Smooth muscle cell (in vitro differentiated cells): ENCODE measurements at regions not wholly inside any gene's neighbourhood (a gene's known extent, or its start where the extent isn't known, plus 50 kb on each side); places are given as distances from the start of the nearest gene placed in this dataset.

ENCODE experiments used
- DNase-seq: peaks from one replicate; lab custom pipeline; 2025; ENCODE audit not compliant: unreplicated experiment; lab: John Stamatoyannopoulos, UW
- H2AFZ ChIP-seq: fragments of 200-600 bp; sonication (generic); 2 replicates; pipeline ENCODE4 v1.6.0; 2016; ENCODE audit warnings: antibody characterized with exemption, low read depth, mild to moderate bottlenecking
- H3F3A ChIP-seq: fragments of 200-600 bp; sonication (generic); 2 replicates; pipeline ENCODE4 v1.6.0; 2017; ENCODE audit warnings: antibody characterized with exemption, low read depth
- H3K27ac ChIP-seq: fragments of 200-600 bp; sonication (generic); 2 replicates; pipeline ENCODE4 v1.5.1; 2016; ENCODE audit warnings: low read depth, mild to moderate bottlenecking
- H3K27me3 ChIP-seq: fragments of 200-600 bp; sonication (generic); 2 replicates; pipeline ENCODE4 v1.6.1; 2016; ENCODE audit warnings: low read depth, mild to moderate bottlenecking
- H3K36me3 ChIP-seq: fragments of 200-600 bp; sonication (generic); 2 replicates; pipeline ENCODE4 v1.5.1; 2016; ENCODE audit warnings: low read depth
- H3K4me1 ChIP-seq: fragments of 200-600 bp; sonication (generic); 2 replicates; pipeline ENCODE4 v1.5.1; 2016; ENCODE audit warnings: low read depth
- H3K4me2 ChIP-seq: fragments of 200-600 bp; sonication (generic); 2 replicates; pipeline ENCODE4 v1.6.0; 2016; ENCODE audit warnings: mild to moderate bottlenecking
- H3K4me3 ChIP-seq: fragments of 200-600 bp; sonication (generic); 2 replicates; pipeline ENCODE4 v1.5.1; 2016; ENCODE audit warnings: mild to moderate bottlenecking
- H3K79me2 ChIP-seq: fragments of 200-600 bp; sonication (generic); 2 replicates; pipeline ENCODE4 v1.6.0; 2016; ENCODE audit warnings: low read depth, mild to moderate bottlenecking
- H3K9ac ChIP-seq: fragments of 200-600 bp; sonication (generic); 2 replicates; pipeline ENCODE4 v1.6.0; 2016; ENCODE audit warnings: low read depth
- H3K9me3 ChIP-seq: fragments of 200-600 bp; sonication (generic); replicated peaks from 2 replicates; pipeline ENCODE4 v1.5.1; 2016; ENCODE audit warnings: low read depth
- H4K20me1 ChIP-seq: fragments of 200-600 bp; sonication (generic); 2 replicates; pipeline ENCODE4 v1.6.0; 2016; ENCODE audit warnings: low read depth
- WGBS: methylation state at CpG from one replicate; pipeline ENCODE4 v1.1.7; 2016; ENCODE audit warnings: low lambda C conversion rate; 5-methylcytosine and 5-hydroxymethylcytosine counted together
- TF ChIP-seq, protein P1 (sequence below): fragments of 200-600 bp; sonication (generic); IDR thresholded peaks from 2 replicates; pipeline ENCODE4 v1.5.1; 2017; ENCODE audit warnings: borderline replicate concordance, mild to moderate bottlenecking, antibody characterized with exemption; ENCODE audit not compliant: insufficient read depth, poor library complexity, severe bottlenecking

DNA sequence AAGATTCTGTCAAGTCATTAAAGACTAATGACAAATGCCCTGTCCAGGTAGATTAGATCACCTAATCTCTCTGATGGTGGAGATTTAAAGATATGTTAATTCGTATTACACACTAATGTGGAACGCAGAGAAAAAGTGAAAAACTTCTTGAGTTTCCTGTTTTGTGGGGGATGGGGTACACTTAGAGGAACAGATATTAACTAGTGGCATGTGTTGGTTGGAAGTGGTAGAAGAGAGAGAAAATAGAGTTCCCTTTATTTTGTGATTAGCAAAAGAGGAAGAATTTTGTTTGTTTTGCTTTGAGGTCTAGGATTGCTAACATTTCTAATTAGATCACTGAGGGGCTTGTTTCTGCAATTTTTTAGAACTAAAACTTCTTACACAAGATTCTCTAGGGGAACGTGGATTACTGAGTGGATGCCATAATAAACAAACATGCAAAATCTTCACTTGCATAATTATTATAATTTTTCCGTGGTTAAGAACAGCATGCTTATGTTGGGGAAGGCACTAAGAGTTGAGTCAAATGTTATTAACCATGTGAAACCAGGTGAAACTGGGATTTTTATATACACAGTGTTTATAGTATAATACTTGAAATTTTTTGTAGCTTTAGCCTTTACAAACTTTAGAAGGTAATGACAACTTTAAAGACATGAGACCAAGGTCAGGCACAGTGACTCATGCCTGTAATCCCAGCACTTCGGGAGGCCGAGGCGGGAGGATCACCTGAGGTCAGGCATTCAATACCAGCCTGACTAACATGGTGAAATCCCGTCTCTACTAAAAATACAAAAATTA, 97.4 kb upstream of the STK17B start:
- TF ChIP-seq, protein P1, sequence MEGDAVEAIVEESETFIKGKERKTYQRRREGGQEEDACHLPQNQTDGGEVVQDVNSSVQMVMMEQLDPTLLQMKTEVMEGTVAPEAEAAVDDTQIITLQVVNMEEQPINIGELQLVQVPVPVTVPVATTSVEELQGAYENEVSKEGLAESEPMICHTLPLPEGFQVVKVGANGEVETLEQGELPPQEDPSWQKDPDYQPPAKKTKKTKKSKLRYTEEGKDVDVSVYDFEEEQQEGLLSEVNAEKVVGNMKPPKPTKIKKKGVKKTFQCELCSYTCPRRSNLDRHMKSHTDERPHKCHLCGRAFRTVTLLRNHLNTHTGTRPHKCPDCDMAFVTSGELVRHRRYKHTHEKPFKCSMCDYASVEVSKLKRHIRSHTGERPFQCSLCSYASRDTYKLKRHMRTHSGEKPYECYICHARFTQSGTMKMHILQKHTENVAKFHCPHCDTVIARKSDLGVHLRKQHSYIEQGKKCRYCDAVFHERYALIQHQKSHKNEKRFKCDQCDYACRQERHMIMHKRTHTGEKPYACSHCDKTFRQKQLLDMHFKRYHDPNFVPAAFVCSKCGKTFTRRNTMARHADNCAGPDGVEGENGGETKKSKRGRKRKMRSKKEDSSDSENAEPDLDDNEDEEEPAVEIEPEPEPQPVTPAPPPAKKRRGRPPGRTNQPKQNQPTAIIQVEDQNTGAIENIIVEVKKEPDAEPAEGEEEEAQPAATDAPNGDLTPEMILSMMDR = no peak
- no peaks in the 10 kb centered on the region for H3K36me3 ChIP-seq
- no peaks in the 10 kb centered on the region for H3K27me3 ChIP-seq
- no peaks in the 10 kb centered on the region for H3K79me2 ChIP-seq
- peak overlapping the region; percentile 31 for H3K4me2 ChIP-seq
- H3F3A ChIP-seq = no peaks in the 10 kb centered on the region
- DNase-seq = no peak
- 31% methylated on average over 8 of the region's 8 CpGs for WGBS
- H3K9me3 ChIP-seq = no peaks in the 10 kb centered on the region
- H3K4me1 ChIP-seq = peaks cover 11% of the 10 kb centered on the region
- no peaks in the 10 kb centered on the region for H4K20me1 ChIP-seq
- no peak overlapping the region for H2AFZ ChIP-seq
- H3K4me3 ChIP-seq = no peak overlapping the region
- H3K27ac ChIP-seq = peak overlapping the region; percentile 70
- peak overlapping the region; percentile 7 for H3K9ac ChIP-seq

DNA sequence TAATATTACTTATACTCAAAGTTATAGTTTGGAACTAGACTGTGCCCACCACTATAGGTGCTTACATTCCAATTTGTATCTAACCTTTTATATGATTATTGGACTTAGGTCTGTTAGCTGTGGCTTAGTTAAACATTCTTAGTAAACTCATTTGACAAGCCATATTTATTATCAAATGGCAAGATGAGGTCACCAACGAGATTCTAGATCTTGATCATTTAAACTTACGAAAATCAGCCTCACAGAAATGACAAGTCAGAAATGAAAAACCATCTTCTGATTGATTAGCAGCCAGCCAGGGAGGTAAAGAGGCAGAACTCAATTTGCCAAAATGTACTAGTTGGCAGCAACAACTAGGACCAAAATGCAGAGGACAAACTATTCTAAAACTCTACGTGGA, 100.4 kb upstream of the STK17B start:
- Histone ChIP-seq H3K27me3 (no peaks in the 10 kb centered on the region), H3K79me2 (no peaks in the 10 kb centered on the region), H4K20me1 (no peaks in the 10 kb centered on the region), H3K4me1 (peaks cover 25% of the 10 kb centered on the region), H2AFZ (no peak overlapping the region), H3K27ac (no peak overlapping the region), H3K4me2 (no peak overlapping the region), H3K4me3 (no peak overlapping the region), H3F3A (no peaks in the 10 kb centered on the region), H3K36me3 (no peaks in the 10 kb centered on the region), H3K9ac (no peak overlapping the region), H3K9me3 (no peaks in the 10 kb centered on the region)
- DNase-seq = no peak
- 91% methylated on average over 3 of the region's 3 CpGs for WGBS
- TF ChIP-seq, protein P1 = no peak

DNA sequence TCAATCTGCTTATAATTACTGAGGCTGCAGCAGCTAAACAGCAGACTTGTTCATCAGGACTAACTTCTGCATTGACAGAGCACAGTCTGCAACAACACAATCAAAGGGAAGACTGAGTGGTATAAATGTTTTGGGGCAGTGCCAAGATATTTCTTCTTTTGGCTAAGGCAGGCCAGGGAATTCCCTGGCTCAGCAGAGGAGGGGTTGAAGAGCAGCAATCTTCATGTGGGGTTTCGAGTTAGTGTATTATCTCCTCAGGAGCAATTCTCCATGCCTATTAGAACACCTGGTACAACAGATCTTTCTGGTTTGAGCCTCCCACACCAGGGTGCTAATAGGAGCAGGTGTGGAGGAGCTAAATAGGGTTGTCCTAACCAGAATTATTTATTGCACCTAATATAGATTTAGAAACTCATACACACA, 103.0 kb upstream of the STK17B start:
- TF ChIP-seq, protein P1 = no peak
- no peaks in the 10 kb centered on the region for H3K79me2 ChIP-seq
- no peak overlapping the region for H2AFZ ChIP-seq
- H3K4me2 ChIP-seq = peak overlapping the region; percentile 53
- H3K9me3 ChIP-seq = no peaks in the 10 kb centered on the region
- H3K36me3 ChIP-seq = no peaks in the 10 kb centered on the region
- 22% methylated on average over 1 of the region's 1 CpG for WGBS
- H4K20me1 ChIP-seq = no peaks in the 10 kb centered on the region
- no peaks in the 10 kb centered on the region for H3F3A ChIP-seq
- H3K27me3 ChIP-seq = no peaks in the 10 kb centered on the region
- peaks cover 19% of the 10 kb centered on the region for H3K4me1 ChIP-seq
- peak overlapping the region; percentile 69 for H3K27ac ChIP-seq
- no peak overlapping the region for H3K4me3 ChIP-seq
- DNase-seq = no peak
- H3K9ac ChIP-seq = no peak overlapping the region
